Rectal smooth muscle tissue (tissue), 1 donor: ENCODE measurements at regions not wholly inside any gene's neighbourhood (a gene's known extent, or its start where the extent isn't known, plus 50 kb on each side); places are given as distances from the start of the nearest gene placed in this dataset.

Experiments used
- H3K27ac ChIP-seq: one replicate; pipeline ENCODE4 v1.7.0; 2013; ENCODE audit warnings: low read depth, low read length, inconsistent platforms
- H3K27me3 ChIP-seq: one replicate; pipeline ENCODE4 v1.7.0; 2013; ENCODE audit warnings: low read length; ENCODE audit not compliant: control insufficient read depth, insufficient read depth
- H3K36me3 ChIP-seq: one replicate; pipeline ENCODE4 v1.7.0; 2013; ENCODE audit warnings: low read length; ENCODE audit not compliant: control insufficient read depth, insufficient read depth
- H3K4me1 ChIP-seq: one replicate; pipeline ENCODE4 v1.7.0; 2013; ENCODE audit warnings: low read length; ENCODE audit not compliant: control insufficient read depth, insufficient read depth
- H3K4me3 ChIP-seq: one replicate; pipeline ENCODE4 v1.7.0; 2013; ENCODE audit warnings: low read length
- H3K9ac ChIP-seq: one replicate; pipeline ENCODE4 v1.7.0; 2013; ENCODE audit warnings: low read length

GRCh38 chr2:19751631-19752030 is 150.2 kb downstream of the TTC32 start:
- H3K27ac ChIP-seq: no peak overlapping the region
- H3K4me1 ChIP-seq: no peaks in the 10 kb centered on the region
- no peaks in the 10 kb centered on the region for H3K27me3 ChIP-seq
- no peak overlapping the region for H3K9ac ChIP-seq
- no peak overlapping the region for H3K4me3 ChIP-seq
- no peaks in the 10 kb centered on the region for H3K36me3 ChIP-seq

GRCh38 chr2:19750136-19750535 is 151.6 kb downstream of the TTC32 start:
- Histone ChIP-seq H3K4me3 (no peak overlapping the region), H3K36me3 (no peaks in the 10 kb centered on the region), H3K4me1 (no peaks in the 10 kb centered on the region), H3K27ac (no peak overlapping the region), H3K27me3 (no peaks in the 10 kb centered on the region), H3K9ac (no peak overlapping the region)

GRCh38 chr2:19749507-19749836 is 152.3 kb downstream of the TTC32 start:
- no peak overlapping the region for H3K9ac ChIP-seq
- H3K27ac ChIP-seq: no peak overlapping the region
- H3K27me3 ChIP-seq: no peaks in the 10 kb centered on the region
- no peak overlapping the region for H3K4me3 ChIP-seq
- no peaks in the 10 kb centered on the region for H3K36me3 ChIP-seq
- H3K4me1 ChIP-seq: no peaks in the 10 kb centered on the region

- H3K4me1 ChIP-seq: no peaks in the 10 kb centered on the region
These were observed 152.9 kb downstream of the TTC32 start for GRCh38 chr2:19748711-19749506.

GRCh38 chr2:19748073-19748375 is 153.8 kb downstream of the TTC32 start:
- no peaks in the 10 kb centered on the region for H3K27me3 ChIP-seq
- H3K4me3 ChIP-seq: no peak overlapping the region
- no peak overlapping the region for H3K9ac ChIP-seq
- H3K36me3 ChIP-seq: no peaks in the 10 kb centered on the region
- no peaks in the 10 kb centered on the region for H3K4me1 ChIP-seq
- H3K27ac ChIP-seq: no peak overlapping the region

More at GRCh38 chr2:19748711-19749506, 152.9 kb downstream of the TTC32 start:
- Histone ChIP-seq H3K4me3 (no peak overlapping the region), H3K27me3 (no peaks in the 10 kb centered on the region), H3K9ac (no peak overlapping the region), H3K36me3 (no peaks in the 10 kb centered on the region), H3K27ac (no peak overlapping the region)

- no peaks in the 10 kb centered on the region for H3K27me3 ChIP-seq
- no peak overlapping the region for H3K4me3 ChIP-seq
- H3K9ac ChIP-seq: no peak overlapping the region
- no peaks in the 10 kb centered on the region for H3K4me1 ChIP-seq
- H3K27ac ChIP-seq: no peak overlapping the region
- no peaks in the 10 kb centered on the region for H3K36me3 ChIP-seq
These were observed 154.3 kb downstream of the TTC32 start for GRCh38 chr2:19747310-19748072.

GRCh38 chr2:19746611-19747309 is 155.0 kb downstream of the TTC32 start:
- no peaks in the 10 kb centered on the region for H3K36me3 ChIP-seq
- no peaks in the 10 kb centered on the region for H3K4me1 ChIP-seq
- H3K27ac ChIP-seq: no peak overlapping the region
- no peak overlapping the region for H3K4me3 ChIP-seq
- no peaks in the 10 kb centered on the region for H3K27me3 ChIP-seq
- no peak overlapping the region for H3K9ac ChIP-seq

- Histone ChIP-seq H3K4me1 (no peaks in the 10 kb centered on the region), H3K27ac (no peak overlapping the region), H3K36me3 (no peaks in the 10 kb centered on the region), H3K27me3 (no peaks in the 10 kb centered on the region), H3K4me3 (no peak overlapping the region), H3K9ac (no peak overlapping the region)
These were observed 155.6 kb downstream of the TTC32 start for GRCh38 chr2:19746137-19746600.

- no peaks in the 10 kb centered on the region for H3K27me3 ChIP-seq
- H3K4me1 ChIP-seq: no peaks in the 10 kb centered on the region
- H3K36me3 ChIP-seq: no peaks in the 10 kb centered on the region
- no peak overlapping the region for H3K4me3 ChIP-seq
- no peak overlapping the region for H3K9ac ChIP-seq
- no peak overlapping the region for H3K27ac ChIP-seq
These were observed 156.3 kb downstream of the TTC32 start for GRCh38 chr2:19745318-19746136.

GRCh38 chr2:19744456-19745199 is 157.2 kb downstream of the TTC32 start:
- H3K4me1 ChIP-seq: no peaks in the 10 kb centered on the region

GRCh38 chr2:19743641-19744040 is 158.1 kb downstream of the TTC32 start:
- no peak overlapping the region for H3K4me3 ChIP-seq
- H3K36me3 ChIP-seq: no peaks in the 10 kb centered on the region
- no peaks in the 10 kb centered on the region for H3K4me1 ChIP-seq
- no peak overlapping the region for H3K9ac ChIP-seq
- no peaks in the 10 kb centered on the region for H3K27me3 ChIP-seq
- H3K27ac ChIP-seq: no peak overlapping the region

More at GRCh38 chr2:19744456-19745199, 157.2 kb downstream of the TTC32 start:
- Histone ChIP-seq H3K9ac (no peak overlapping the region), H3K27me3 (no peaks in the 10 kb centered on the region), H3K27ac (no peak overlapping the region), H3K36me3 (no peaks in the 10 kb centered on the region), H3K4me3 (no peak overlapping the region)
